ENCODE measurements at regions not wholly inside any gene's neighbourhood (a gene's known extent, or its start where the extent isn't known, plus 50 kb on each side); places are given as distances from the start of the nearest gene placed in this dataset.

DNA sequence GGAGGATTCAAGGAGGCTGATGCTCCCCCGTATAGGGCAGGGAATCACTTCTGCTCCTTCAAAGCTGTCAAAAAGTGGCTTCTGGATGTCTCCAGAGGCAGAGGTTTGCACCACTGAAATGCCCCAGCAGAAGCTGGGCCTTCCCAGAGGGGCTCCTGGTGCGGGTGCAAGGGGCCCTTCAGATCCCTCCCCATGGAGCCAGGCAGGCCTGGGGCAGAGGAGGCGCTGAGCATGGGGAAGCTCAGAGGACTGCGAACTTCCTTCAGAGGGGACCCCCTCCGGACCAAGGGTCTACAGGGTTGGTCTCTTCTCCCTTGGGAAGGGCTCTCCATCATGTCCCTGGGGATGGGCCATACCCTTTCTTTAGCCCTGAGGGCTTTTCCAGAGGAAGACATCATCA, 341.2 kb downstream of the DYSF start:
- TF ChIP-seq CTCF (IDR thresholded peaks at IDR 0.05) = no peak
- no peak for TF ChIP-seq ZFX (IDR thresholded peaks at IDR 0.05; ENCODE audit: borderline replicate concordance)
